ENCODE measurements at regions not wholly inside any gene's neighbourhood (a gene's known extent, or its start where the extent isn't known, plus 50 kb on each side); places are given as distances from the start of the nearest gene placed in this dataset.
"Not testable (repeated sequence)": the region's sequence is repeated elsewhere in the genome, so short reads cannot be mapped to it uniquely, and the experiment has no call there.

DNA sequence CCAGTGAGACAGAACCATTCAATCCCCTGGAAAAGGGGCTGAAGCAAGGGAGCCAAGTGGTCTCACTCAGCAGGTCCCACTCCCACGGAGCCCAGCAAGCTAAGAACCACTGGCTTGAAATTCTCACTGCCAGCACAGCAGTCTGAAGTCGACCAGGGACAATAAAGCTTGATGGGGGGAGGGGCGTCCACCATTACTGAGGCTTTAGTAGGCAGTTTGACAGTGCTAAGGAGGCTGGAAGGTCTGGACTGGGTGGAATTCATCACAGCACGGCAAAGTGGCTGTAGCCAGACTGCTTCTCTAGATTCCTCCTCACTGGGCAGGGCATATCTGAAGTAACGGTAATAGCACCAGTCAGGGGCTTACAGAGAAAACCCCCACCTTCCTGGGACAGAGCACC is 105.4 kb upstream of the GORAB start:
- TF ChIP-seq POLR2A (IDR thresholded peaks at IDR 0.05), result no peak
- TF ChIP-seq, protein P1, sequence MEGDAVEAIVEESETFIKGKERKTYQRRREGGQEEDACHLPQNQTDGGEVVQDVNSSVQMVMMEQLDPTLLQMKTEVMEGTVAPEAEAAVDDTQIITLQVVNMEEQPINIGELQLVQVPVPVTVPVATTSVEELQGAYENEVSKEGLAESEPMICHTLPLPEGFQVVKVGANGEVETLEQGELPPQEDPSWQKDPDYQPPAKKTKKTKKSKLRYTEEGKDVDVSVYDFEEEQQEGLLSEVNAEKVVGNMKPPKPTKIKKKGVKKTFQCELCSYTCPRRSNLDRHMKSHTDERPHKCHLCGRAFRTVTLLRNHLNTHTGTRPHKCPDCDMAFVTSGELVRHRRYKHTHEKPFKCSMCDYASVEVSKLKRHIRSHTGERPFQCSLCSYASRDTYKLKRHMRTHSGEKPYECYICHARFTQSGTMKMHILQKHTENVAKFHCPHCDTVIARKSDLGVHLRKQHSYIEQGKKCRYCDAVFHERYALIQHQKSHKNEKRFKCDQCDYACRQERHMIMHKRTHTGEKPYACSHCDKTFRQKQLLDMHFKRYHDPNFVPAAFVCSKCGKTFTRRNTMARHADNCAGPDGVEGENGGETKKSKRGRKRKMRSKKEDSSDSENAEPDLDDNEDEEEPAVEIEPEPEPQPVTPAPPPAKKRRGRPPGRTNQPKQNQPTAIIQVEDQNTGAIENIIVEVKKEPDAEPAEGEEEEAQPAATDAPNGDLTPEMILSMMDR (IDR thresholded peaks at IDR 0.05), result no peak
- DNase-seq (ENCODE audit: low spot score in 2 of 2), result no peak
- intact Hi-C loops (cut with DNase I; ENCODE audit: low total_unique reads), result no loop called here
- no peak overlapping the region for H3K4me3 ChIP-seq (ENCODE audit: low read depth, poor library complexity, severe bottlenecking)
- 57 to 59% methylated on average over 5 of the region's 5 CpGs for WGBS, 2 donors

DNA sequence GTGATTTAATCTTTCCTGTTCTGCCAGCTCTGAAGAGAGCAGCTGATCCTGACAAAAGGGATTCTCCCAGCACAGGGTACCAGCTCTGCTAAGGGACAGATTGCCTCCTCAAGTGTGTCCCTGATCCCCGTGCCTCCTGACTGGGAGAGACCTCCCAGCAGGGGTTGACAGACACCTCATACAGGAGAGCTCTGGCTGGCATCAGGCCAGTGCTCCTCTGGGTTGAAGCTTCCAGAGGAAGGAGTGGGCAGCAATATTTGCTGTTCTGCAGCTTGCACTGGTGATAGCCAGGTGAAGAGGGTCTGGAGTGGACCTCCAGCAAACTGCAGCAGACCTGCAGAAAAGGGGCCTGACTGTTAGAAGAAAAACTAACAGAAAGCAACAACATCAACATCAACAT is 105.0 kb upstream of the GORAB start:
- H3K4me3 ChIP-seq (ENCODE audit: low read depth, poor library complexity, severe bottlenecking); DNase-seq (ENCODE audit: low spot score in 2 of 2); intact Hi-C loops (cut with DNase I; ENCODE audit: low total_unique reads): not testable (repeated sequence)
- WGBS, 2 donors, result 75 to 100% methylated on average over 1 of the region's 1 CpG

DNA sequence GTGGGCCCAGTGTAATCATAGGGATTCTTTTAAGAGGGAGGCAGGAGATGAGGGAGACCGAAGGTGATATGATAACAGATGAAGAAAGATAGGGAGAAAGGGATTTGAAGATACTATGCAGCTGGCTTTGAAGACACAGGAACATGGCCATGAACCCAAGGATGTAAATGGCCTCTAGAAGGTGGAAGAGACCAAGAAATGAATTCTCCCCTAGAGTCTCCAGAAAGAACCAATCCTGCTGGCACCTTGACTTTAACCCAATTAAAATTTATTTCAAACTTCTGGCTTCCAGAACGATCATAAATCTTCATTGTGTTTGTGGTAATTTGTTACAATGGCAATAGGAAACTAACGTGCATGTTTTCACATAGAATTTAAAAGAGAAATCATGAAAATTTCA is 95.0 kb upstream of the GORAB start:
- no peak overlapping the region for H3K4me3 ChIP-seq (ENCODE audit: low read depth, poor library complexity, severe bottlenecking)
- 62 to 63% methylated on average over 3 of the region's 3 CpGs for WGBS, 2 donors
- no peak for TF ChIP-seq POLR2A (IDR thresholded peaks at IDR 0.05)
- TF ChIP-seq, protein P1 (IDR thresholded peaks at IDR 0.05), result no peak
- intact Hi-C loops (cut with DNase I; ENCODE audit: low total_unique reads), result no loop called here
- DNase-seq (ENCODE audit: low spot score in 2 of 2), result no peak

DNA sequence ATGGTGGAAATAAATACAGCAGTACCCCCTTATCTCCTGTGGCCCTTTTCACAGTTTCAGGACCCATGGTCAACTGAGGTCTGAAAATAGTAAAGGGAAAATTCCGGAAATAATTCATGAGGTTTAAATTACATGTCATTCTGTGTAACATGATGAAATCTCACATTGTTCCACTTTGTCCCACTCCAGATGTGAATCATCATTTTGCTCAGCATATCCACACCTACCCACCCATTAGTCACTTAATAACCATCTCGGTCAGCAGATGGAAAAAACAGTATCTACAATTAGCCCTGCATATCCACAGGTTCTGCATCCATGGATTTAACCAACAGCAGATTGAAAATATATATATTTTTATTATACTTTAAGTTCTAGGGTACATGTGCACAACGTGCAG is 86.9 kb upstream of the GORAB start:
- no peak for DNase-seq (ENCODE audit: low spot score in 2 of 2)
- WGBS, 2 donors, result 36 to 53% methylated on average over 3 of the region's 3 CpGs
- intact Hi-C loops (cut with DNase I; ENCODE audit: low total_unique reads), result no loop called here
- TF ChIP-seq, protein P1 (IDR thresholded peaks at IDR 0.05), result no peak
- TF ChIP-seq POLR2A (IDR thresholded peaks at IDR 0.05), result no peak
- H3K4me3 ChIP-seq (ENCODE audit: low read depth, poor library complexity, severe bottlenecking), result no peak overlapping the region

DNA sequence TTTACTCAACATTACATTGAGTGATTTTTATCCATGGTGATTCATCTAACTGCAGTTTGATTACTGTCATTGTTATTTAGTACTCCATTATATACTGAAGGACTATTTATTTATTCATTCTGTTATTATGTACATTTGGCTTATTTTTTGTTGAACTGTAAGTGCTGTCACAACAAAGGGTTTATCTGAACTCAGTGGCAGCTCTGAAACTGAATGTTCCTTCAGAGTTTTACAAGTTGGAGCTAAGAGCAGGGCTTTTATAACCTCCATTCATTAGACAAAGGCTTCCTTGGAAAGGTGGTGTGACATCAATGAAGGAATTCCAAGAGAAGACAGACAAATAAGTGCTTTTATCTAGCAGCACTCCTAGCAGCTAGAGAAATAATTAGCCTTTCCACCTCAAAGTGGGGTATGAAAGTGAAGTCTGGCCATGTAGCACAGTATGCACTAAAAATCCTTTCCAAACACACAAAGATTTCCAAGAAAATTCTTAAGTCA is 83.3 kb upstream of the GORAB start:
- no peak for DNase-seq (ENCODE audit: low spot score in 2 of 2)
- no peak for TF ChIP-seq POLR2A (IDR thresholded peaks at IDR 0.05)
- TF ChIP-seq, protein P1 (IDR thresholded peaks at IDR 0.05), result no peak
- intact Hi-C loops (cut with DNase I; ENCODE audit: low total_unique reads), result no loop called here
- H3K4me3 ChIP-seq (ENCODE audit: low read depth, poor library complexity, severe bottlenecking), result no peak overlapping the region

DNA sequence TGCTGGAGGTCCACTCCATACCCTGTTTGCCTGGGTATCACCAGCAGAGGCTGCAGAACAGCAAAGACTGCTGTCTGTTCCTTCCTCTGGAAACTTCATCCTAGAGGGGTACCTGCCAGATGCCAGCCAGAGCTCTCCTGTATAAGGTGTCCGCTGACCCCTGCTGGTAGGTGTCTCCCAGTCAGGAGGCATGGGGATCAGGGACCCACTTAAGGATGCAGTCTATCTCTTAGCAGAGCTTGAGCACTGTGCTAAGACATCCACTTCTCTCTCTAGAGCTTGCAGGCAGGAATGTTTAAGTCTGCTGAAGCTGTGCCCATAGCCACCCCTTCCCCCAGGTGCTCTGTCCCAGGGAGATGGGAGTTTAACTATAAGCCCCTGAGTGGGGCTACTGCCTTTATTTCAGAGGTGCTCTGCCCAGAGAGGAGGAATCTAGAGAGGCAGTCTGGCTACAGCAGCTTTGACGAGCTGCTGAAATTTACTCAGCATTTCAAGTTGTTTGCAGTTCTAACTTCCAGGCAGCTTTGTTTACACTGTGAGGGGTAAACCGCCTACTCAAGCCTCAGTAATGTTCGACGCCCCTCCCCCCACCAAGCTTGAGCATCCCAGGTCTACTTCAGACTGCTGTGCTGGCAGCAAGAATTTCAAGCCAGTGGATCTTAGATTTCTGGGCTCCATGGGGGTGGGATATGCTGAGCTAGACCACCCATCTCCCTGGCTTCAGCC is 74.5 kb upstream of the GORAB start:
- intact Hi-C loops (cut with DNase I; ENCODE audit: low total_unique reads); DNase-seq (ENCODE audit: low spot score in 2 of 2); H3K4me3 ChIP-seq (ENCODE audit: low read depth, poor library complexity, severe bottlenecking): not testable (repeated sequence)
- 75 to 94% methylated on average over 5 of the region's 5 CpGs for WGBS, 2 donors

DNA sequence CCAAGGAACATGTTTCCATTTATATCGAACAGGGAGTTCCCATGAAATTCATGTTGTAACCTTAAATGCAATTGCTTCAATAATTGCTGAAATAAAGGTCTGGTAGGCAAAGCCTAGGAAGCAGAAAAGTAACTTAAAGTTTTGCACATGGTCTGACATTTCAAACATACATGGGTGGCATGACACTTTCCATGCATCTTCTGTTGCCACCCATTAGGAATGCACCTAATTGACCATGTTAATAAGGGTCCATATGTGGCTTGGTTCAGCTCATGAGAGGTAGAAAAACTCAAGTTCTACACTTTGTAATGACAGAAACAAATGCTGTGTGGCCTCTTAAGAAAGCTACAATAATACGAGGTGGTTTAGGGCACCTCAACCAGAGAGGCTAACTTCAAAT is 72.0 kb upstream of the GORAB start:
- intact Hi-C loops (cut with DNase I; ENCODE audit: low total_unique reads), result no loop called here
- DNase-seq (ENCODE audit: low spot score in 2 of 2), result no peak
- TF ChIP-seq, protein P1 (IDR thresholded peaks at IDR 0.05), result no peak
- TF ChIP-seq POLR2A (IDR thresholded peaks at IDR 0.05), result no peak
- H3K4me3 ChIP-seq (ENCODE audit: low read depth, poor library complexity, severe bottlenecking), result no peak overlapping the region
- 35 to 38% methylated on average over 2 of the region's 2 CpGs for WGBS, 2 donors

Measured in lower leg skin (tissue), 4 donors.